Loucy (cell line): ENCODE measurements at regions not wholly inside any gene's neighbourhood (a gene's known extent, or its start where the extent isn't known, plus 50 kb on each side); places are given as distances from the start of the nearest gene placed in this dataset.

Experiments
- H2AFZ ChIP-seq: fragments of 200-600 bp; sonication (generic); 2 replicates; pipeline ENCODE4 v1.6.0; 2016; ENCODE audit warnings: antibody characterized with exemption, mild to moderate bottlenecking, low read length, moderate library complexity
- H3F3A ChIP-seq: fragments of 200-600 bp; 2 replicates; pipeline ENCODE4 v1.6.0; 2016; ENCODE audit warnings: antibody characterized with exemption, low read depth, mild to moderate bottlenecking
- H3K27me3 ChIP-seq: fragments of 200-600 bp; sonication (generic); 2 replicates; pipeline ENCODE4 v1.6.1; 2014; ENCODE audit warnings: low read length, mild to moderate bottlenecking; ENCODE audit not compliant: insufficient read depth, poor library complexity, severe bottlenecking
- H3K36me3 ChIP-seq: fragments of 200-600 bp; sonication (generic); 2 replicates; pipeline ENCODE4 v1.6.1; 2016; ENCODE audit warnings: low read length; ENCODE audit not compliant: insufficient read depth
- H3K4me1 ChIP-seq: fragments of 200-600 bp; sonication (generic); 2 replicates; pipeline ENCODE4 v1.5.1; 2014; ENCODE audit warnings: low read length, mild to moderate bottlenecking; ENCODE audit not compliant: insufficient read depth, poor library complexity, severe bottlenecking
- H3K4me2 ChIP-seq: fragments of 200-600 bp; sonication (generic); 2 replicates; pipeline ENCODE4 v1.6.0; 2014; ENCODE audit warnings: antibody characterized with exemption, low read length, low read depth, mild to moderate bottlenecking; ENCODE audit not compliant: poor library complexity, severe bottlenecking
- H3K4me3 ChIP-seq: fragments of 200-600 bp; sonication (generic); 2 replicates; pipeline ENCODE4 v1.5.1; 2014; ENCODE audit warnings: low read length, mild to moderate bottlenecking, mixed read lengths; ENCODE audit not compliant: poor library complexity, severe bottlenecking
- H3K79me2 ChIP-seq: fragments of 200-600 bp; sonication (generic); 2 replicates; pipeline ENCODE4 v1.6.1; 2014; ENCODE audit warnings: low read length; ENCODE audit not compliant: insufficient read depth
- H3K9ac ChIP-seq: fragments of 200-600 bp; sonication (generic); 2 replicates; pipeline ENCODE4 v1.6.0; 2014; ENCODE audit warnings: mild to moderate bottlenecking, low read depth, low read length, moderate library complexity; ENCODE audit not compliant: poor library complexity, severe bottlenecking
- H3K9me2 ChIP-seq: fragments of 200-600 bp; sonication (generic); replicated peaks from 2 replicates; pipeline ENCODE4 v1.6.1; 2016; ENCODE audit warnings: low read depth, low read length, mixed read lengths
- H3K9me3 ChIP-seq: fragments of 200-600 bp; sonication (generic); 2 replicates; pipeline ENCODE4 v1.6.1; 2014; ENCODE audit warnings: mild to moderate bottlenecking, antibody characterized with exemption, low read length, low read depth; ENCODE audit not compliant: insufficient read depth
- H4K20me1 ChIP-seq: fragments of 200-600 bp; sonication (generic); 2 replicates; pipeline ENCODE4 v1.6.0; 2014; ENCODE audit warnings: antibody characterized with exemption, low read length, mild to moderate bottlenecking; ENCODE audit not compliant: insufficient read depth, poor library complexity, severe bottlenecking
- CTCF ChIP-seq: fragments of 200-600 bp; sonication (generic); conservative IDR thresholded peaks from 2 replicates; pipeline ENCODE4 v1.5.1; 2014; ENCODE audit warnings: mild to moderate bottlenecking, antibody characterized with exemption, low read length
- EZH2phosphoT487 ChIP-seq: fragments of 200-600 bp; IDR thresholded peaks from 2 replicates; pipeline ENCODE4 v1.6.1; 2018; ENCODE audit warnings: antibody characterized with exemption, mild to moderate bottlenecking, moderate library complexity, borderline replicate concordance

GRCh38 chr16:6345090-6345489 lies 987.6 kb upstream of the RBFOX1 start:
- no peaks in the 10 kb centered on the region for H4K20me1 ChIP-seq
- H2AFZ ChIP-seq, result no peak overlapping the region
- no peaks in the 10 kb centered on the region for H3K79me2 ChIP-seq
- no peak overlapping the region for H3K4me3 ChIP-seq
- no peak overlapping the region for H3K4me2 ChIP-seq
- H3K9me3 ChIP-seq, result no peaks in the 10 kb centered on the region
- H3K4me1 ChIP-seq, result no peaks in the 10 kb centered on the region
- no peaks in the 10 kb centered on the region for H3F3A ChIP-seq
- TF ChIP-seq EZH2phosphoT487 (no peak), CTCF (no peak)
- H3K36me3 ChIP-seq, result no peaks in the 10 kb centered on the region
- H3K9me2 ChIP-seq, result no peaks in the 10 kb centered on the region
- H3K9ac ChIP-seq, result no peak overlapping the region
- H3K27me3 ChIP-seq, result no peaks in the 10 kb centered on the region

- Histone ChIP-seq H3K9me3 (no peaks in the 10 kb centered on the region), H3K4me1 (no peaks in the 10 kb centered on the region), H3K36me3 (no peaks in the 10 kb centered on the region), H3K9ac (no peak overlapping the region), H3K9me2 (no peaks in the 10 kb centered on the region), H3K79me2 (no peaks in the 10 kb centered on the region), H3F3A (no peaks in the 10 kb centered on the region), H3K27me3 (no peaks in the 10 kb centered on the region), H4K20me1 (no peaks in the 10 kb centered on the region), H3K4me2 (no peak overlapping the region), H2AFZ (no peak overlapping the region), H3K4me3 (no peak overlapping the region)
- no peak for TF ChIP-seq EZH2phosphoT487
- no peak for TF ChIP-seq CTCF
Measured at GRCh38 chr16:6343157-6343556, 989.5 kb upstream of the RBFOX1 start.

- H3K36me3 ChIP-seq, result no peaks in the 10 kb centered on the region
- H3K9me2 ChIP-seq, result no peaks in the 10 kb centered on the region
- no peak overlapping the region for H3K4me2 ChIP-seq
- no peaks in the 10 kb centered on the region for H3K27me3 ChIP-seq
- no peaks in the 10 kb centered on the region for H3K79me2 ChIP-seq
- H4K20me1 ChIP-seq, result no peaks in the 10 kb centered on the region
- no peaks in the 10 kb centered on the region for H3F3A ChIP-seq
- no peak overlapping the region for H3K4me3 ChIP-seq
- no peak overlapping the region for H2AFZ ChIP-seq
- no peak overlapping the region for H3K9ac ChIP-seq
- no peak for TF ChIP-seq CTCF
- TF ChIP-seq EZH2phosphoT487, result no peak
- no peaks in the 10 kb centered on the region for H3K4me1 ChIP-seq
- no peaks in the 10 kb centered on the region for H3K9me3 ChIP-seq
Measured at GRCh38 chr16:6341981-6342380, 990.7 kb upstream of the RBFOX1 start.
